Body of pancreas (tissue), 4 donors: ENCODE measurements at regions not wholly inside any gene's neighbourhood (a gene's known extent, or its start where the extent isn't known, plus 50 kb on each side); places are given as distances from the start of the nearest gene placed in this dataset.
"Not testable (repeated sequence)": the region's sequence is repeated elsewhere in the genome, so short reads cannot be mapped to it uniquely, and the experiment has no call there.

Experiments
- CTCF ChIP-seq, 7 experiments: fragments of 450-650 bp in 4 of 7; fragments of 200-600 bp in 3 of 7; sonication (generic) in 3 of 7; IDR thresholded peaks; one replicate each; pipeline ENCODE4 v1.5.1; 2016 to 2019; ENCODE audit warnings: antibody characterized with exemption in 7 of 7
- POLR2A ChIP-seq, 3 donors: fragments of 450-650 bp; IDR thresholded peaks; one replicate each; pipeline ENCODE4 v1.6.1; 2016; ENCODE audit warnings: antibody characterized with exemption in 3 of 3, mild to moderate bottlenecking in 2 of 3

- not testable (repeated sequence) for TF ChIP-seq CTCF, POLR2A (IDR thresholded peaks at IDR 0.05)
These were observed 89.0 kb upstream of the HGF start for GRCh38 chr7:81858820-81859219.
